GM12872 (cell line): ENCODE measurements at regions not wholly inside any gene's neighbourhood (a gene's known extent, or its start where the extent isn't known, plus 50 kb on each side); places are given as distances from the start of the nearest gene placed in this dataset.

ENCODE experiments used
- TF ChIP-seq, protein P1 (sequence below): IDR thresholded peaks from 3 replicates; pipeline ENCODE4 v1.5.1; 2011; ENCODE audit warnings: low read depth, mild to moderate bottlenecking, low read length, moderate library complexity; ENCODE audit not compliant: insufficient read depth

DNA sequence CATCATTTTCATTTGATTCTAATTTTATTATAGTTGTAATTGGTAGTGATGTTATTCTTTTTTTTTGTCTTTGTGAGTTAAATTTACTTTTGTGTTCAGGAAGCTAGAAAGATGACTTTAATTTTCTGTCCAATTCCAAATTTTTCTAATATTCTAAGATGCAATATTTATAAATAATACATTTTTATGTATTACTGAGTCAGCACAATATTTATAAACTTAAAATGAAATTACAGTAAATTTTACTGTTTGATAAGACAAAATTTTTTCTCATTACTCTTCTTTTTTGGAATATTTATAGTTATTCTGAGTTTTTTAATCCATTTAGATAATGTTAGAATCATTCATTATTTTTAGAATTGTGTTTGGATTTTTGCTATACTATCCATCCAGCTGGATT is 1637.9 kb upstream of the ACO1 start:
- TF ChIP-seq, protein P1, sequence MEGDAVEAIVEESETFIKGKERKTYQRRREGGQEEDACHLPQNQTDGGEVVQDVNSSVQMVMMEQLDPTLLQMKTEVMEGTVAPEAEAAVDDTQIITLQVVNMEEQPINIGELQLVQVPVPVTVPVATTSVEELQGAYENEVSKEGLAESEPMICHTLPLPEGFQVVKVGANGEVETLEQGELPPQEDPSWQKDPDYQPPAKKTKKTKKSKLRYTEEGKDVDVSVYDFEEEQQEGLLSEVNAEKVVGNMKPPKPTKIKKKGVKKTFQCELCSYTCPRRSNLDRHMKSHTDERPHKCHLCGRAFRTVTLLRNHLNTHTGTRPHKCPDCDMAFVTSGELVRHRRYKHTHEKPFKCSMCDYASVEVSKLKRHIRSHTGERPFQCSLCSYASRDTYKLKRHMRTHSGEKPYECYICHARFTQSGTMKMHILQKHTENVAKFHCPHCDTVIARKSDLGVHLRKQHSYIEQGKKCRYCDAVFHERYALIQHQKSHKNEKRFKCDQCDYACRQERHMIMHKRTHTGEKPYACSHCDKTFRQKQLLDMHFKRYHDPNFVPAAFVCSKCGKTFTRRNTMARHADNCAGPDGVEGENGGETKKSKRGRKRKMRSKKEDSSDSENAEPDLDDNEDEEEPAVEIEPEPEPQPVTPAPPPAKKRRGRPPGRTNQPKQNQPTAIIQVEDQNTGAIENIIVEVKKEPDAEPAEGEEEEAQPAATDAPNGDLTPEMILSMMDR, result no peak

DNA sequence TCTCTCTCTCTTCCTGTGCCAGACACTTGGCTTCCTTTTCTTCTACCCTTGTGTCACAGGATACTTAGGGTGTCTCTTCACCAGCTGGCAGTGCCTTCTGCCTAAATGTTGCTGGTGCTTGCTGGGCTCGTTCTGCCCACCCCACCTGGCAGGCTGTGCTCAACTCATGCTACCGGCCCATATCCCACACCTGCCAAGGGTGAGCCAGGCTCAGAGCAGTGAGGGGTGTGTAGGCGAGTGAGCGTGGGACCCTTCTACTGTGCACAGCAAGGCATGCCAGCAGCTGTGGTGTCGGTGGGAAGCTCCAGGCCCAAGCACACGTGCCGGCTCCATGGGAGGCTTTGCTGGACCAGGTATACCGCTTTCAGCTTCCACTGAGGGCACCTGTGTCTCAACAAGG is 1626.7 kb upstream of the ACO1 start:
- TF ChIP-seq, protein P1, result no peak

DNA sequence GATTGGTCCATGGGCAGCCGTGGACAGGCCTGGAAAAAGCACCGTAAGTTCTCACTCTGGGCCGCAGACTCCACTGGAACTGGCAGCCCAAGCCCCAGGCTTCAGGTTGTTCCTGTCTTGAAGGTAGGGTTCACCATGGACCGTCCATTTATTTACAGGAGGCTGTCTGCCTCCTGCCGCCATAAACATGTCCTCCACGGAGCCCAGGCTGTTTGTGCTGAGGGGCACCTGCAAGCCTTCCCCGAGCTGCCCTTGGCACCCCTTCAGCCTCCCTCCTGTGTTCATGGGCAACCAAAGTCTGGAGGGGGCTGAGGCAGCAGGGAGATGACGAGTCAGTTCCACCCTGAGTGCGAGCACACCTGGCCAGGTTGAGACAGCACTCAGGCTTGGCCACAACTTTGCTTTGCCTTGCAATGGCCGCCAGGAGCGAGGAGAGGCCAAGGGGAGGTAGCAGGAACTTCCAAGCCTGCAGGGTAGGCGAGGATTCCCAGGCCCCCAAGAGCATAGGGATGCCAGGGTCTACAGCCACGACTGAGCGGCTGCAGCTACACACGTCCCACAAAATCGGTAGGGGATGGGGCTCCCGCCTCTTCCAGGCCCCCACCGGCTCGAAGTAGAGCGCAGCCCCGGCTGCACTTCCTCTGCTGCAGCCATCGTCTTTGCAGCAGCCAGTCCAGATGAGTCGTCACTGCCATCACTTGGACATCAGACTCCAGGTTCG is 1625.6 kb upstream of the ACO1 start:
- TF ChIP-seq, protein P1, result no peak

DNA sequence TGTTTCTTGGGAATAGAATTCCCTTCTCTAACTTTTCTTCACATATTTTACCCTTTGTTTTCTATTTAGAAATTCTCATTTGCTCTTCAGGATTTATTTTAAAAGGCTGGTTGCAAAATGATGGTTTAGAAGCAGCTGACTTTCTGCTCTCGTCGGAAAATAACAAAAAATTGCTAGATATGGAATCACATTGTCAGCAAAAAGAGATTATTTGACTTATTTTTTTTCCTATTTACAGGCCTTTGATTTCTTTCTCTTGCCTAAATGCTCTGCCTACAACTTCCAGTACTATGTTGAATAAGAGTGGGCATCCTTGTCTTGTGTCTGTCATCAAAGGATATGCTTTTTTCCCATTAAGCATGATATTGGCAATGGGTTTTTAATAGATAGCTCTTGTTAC is 1619.1 kb upstream of the ACO1 start:
- TF ChIP-seq, protein P1, result no peak

DNA sequence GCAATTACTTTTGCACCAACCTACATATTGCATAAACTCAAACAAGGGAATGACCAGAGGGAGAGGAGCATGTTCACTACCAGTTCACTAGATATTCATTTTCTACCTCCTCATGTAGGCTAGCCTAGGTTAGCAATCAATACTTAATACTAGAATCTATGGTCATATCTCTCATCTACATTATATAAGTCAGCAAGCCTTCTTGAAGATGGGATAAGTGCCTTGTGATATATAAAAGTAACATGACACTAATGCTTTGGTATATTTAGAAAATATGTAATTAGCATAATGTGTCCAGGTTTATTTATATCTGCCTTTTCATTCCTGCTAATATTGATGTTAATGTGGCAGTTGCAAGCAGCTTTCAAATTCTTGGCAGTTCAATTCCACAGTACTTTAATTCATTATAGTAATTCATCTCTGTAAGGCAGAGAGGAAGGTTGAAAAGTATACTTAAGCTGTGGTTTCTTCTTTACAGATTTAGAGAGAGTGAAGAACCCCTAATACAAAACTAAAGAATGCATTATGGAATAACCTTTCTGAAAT is 1613.2 kb upstream of the ACO1 start:
- TF ChIP-seq, protein P1, result no peak

DNA sequence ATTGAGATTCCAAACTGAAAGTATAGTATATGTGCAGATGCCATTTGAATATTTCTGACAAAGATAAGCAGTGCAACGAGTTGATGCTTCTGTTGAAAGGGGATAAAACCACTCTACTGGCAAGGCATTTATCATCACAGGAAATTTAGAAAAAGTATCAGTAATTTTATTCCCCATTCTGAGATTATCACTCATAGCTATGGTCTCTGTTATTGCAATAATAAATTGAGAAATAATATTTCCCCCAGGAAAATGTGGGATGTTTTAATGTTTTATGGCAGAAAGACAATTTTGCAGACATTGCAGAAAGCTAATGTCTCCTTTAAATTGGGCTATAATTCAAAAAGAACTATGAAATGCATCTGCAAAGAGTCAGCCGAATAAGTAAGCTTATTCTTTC is 1612.7 kb upstream of the ACO1 start:
- TF ChIP-seq, protein P1, result no peak

DNA sequence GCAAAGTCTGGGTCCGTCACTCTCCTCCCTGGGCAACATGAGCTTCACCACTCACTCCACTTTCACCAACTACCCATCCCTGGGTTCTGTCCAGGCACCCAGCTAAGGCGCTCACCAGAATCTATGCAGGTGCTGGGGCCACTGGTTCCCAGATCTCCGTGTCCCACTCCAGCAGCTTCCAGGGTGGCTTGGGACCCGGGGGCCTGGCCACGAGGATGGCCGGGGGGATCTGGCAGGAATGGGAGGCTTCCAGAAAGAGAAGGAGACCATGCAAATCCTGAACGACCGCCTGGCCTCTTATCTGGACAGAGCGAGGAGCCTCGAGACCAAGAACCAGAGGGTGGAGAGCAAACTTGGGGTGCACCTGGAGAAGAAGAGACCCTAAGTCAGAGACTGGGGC is 1611.0 kb upstream of the ACO1 start:
- TF ChIP-seq, protein P1, result no peak
